ENCODE measurements at regions not wholly inside any gene's neighbourhood (a gene's known extent, or its start where the extent isn't known, plus 50 kb on each side); places are given as distances from the start of the nearest gene placed in this dataset.

DNA sequence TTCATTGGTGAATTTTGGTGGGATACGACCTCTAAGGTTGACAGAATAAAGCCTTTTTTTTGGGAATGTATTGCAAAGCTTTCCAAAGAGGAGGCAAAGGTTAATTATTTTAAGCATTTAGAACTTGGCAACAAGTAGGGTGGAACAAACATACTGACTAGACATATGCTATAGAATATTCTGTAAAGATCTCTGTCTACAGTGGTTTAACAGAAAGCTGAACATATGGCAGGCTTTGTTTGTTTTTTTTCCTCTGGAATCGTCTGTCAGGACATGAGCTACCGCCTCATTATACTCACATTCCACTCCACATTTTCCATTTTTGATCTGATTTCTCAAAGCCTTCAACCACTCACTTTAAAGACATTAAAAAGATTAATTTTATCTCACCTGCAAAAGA lies 153.4 kb upstream of the PELI2 start:
- no peaks in the 10 kb centered on the region for H3K27me3 ChIP-seq (ENCODE audit: control insufficient read depth in 2 of 2, insufficient read depth in 2 of 2, low read length in 2 of 2)
- H3K27ac ChIP-seq (ENCODE audit: low read depth, low read length): no peak overlapping the region
- no peaks in the 10 kb centered on the region for H3K4me1 ChIP-seq (ENCODE audit: control insufficient read depth in 2 of 2, insufficient read depth in 2 of 2, low read length in 2 of 2)
- Mint-ChIP-seq H3K9me3 (no peaks in the 10 kb centered on the region), H3K4me3 (no peak overlapping the region), H3K36me3 (no peaks in the 10 kb centered on the region), H3K27me3 (peaks cover 5 to 33% (median 15%) of the 10 kb centered on the region in 5 donors), H3K4me1 (no peaks in the 10 kb centered on the region), H3K27ac (no peak overlapping the region)
- no peaks in the 10 kb centered on the region for H3K36me3 ChIP-seq (ENCODE audit: control insufficient read depth in 2 of 3, insufficient read depth in 3 of 3, low read length in 3 of 3)
- CTCF ChIA-PET: interaction anchor here (0.6 kb wide), 1 partner anchor 352 kb away, joined by 3 read pairs; no protein-coding TSS in a partner anchor
- intact Hi-C loops (cut with micrococcal nuclease): loop anchor here in 1 of 2 donors (5.0 kb wide), 1 partner anchor 377 kb away; no protein-coding TSS in a partner anchor
- ATAC-seq: no peak
- no peak overlapping the region for H3K4me3 ChIP-seq (ENCODE audit: low read length)
- no peaks in the 10 kb centered on the region for H3K9me3 ChIP-seq (ENCODE audit: control insufficient read depth in 2 of 3, low read length in 3 of 3)
- DNase-seq: no peak
- POLR2A ChIA-PET: no interaction called here

DNA sequence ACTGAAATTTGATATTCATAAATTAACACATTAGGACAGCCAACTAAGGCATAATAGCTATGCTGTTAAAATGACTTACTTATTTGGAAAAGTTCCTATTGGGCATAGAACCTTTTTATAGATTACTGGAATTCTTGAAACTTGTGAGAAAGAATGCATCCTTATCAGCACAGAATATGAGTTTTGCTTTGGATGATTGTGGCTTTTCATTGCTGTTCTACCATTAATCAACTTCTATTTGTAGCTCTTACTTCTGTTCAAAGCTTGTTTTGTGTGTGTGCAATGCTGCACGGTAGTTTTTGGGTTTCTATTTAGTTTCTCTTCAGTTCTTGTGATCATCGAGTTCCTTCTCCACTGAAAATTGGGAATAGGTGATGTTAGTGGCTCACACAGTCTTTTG lies 152.4 kb upstream of the PELI2 start:
- ChIA-PET CTCF (no interaction called here), POLR2A (no interaction called here)
- Histone ChIP-seq H3K36me3 (ENCODE audit: control insufficient read depth in 2 of 3, insufficient read depth in 3 of 3, low read length in 3 of 3) (no peaks in the 10 kb centered on the region), H3K9me3 (ENCODE audit: control insufficient read depth in 2 of 3, low read length in 3 of 3) (no peaks in the 10 kb centered on the region), H3K4me3 (ENCODE audit: low read length) (no peak overlapping the region), H3K4me1 (ENCODE audit: control insufficient read depth in 2 of 2, insufficient read depth in 2 of 2, low read length in 2 of 2) (no peaks in the 10 kb centered on the region), H3K27me3 (ENCODE audit: control insufficient read depth in 2 of 2, insufficient read depth in 2 of 2, low read length in 2 of 2) (no peaks in the 10 kb centered on the region), H3K27ac (ENCODE audit: low read depth, low read length) (no peak overlapping the region)
- Mint-ChIP-seq H3K27me3 (peaks cover 8 to 29% (median 16%) of the 10 kb centered on the region in 5 donors), H3K4me3 (no peak overlapping the region), H3K9me3 (no peaks in the 10 kb centered on the region), H3K27ac (no peak overlapping the region), H3K36me3 (no peaks in the 10 kb centered on the region), H3K4me1 (no peaks in the 10 kb centered on the region)
- intact Hi-C loops (cut with micrococcal nuclease): no loop called here
- ATAC-seq (no peak), DNase-seq (no peak)

DNA sequence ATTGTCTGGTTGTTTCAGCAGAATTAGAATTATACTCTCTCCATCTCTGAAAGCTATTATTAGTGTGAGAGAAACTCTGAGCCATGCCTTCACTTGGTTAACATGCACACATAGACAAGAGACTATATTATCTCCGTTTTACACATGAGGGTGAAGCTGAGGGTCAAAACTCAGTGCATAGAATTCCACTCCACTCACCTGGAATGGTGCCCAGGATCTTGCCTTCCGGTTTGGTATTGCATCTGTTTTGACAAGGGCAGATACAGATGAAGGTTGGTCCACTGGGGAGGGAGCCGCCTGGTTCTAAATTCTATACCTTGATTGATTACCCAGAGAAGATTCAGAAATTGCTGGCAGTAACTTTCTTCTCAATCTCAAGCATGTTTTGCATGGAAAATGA lies 149.5 kb upstream of the PELI2 start:
- Mint-ChIP-seq H3K9me3 (no peaks in the 10 kb centered on the region), H3K4me3 (no peak overlapping the region), H3K36me3 (no peaks in the 10 kb centered on the region), H3K27ac (no peak overlapping the region), H3K27me3 (peaks cover 20 to 45% (median 24%) of the 10 kb centered on the region in 5 donors), H3K4me1 (peaks cover 0 to 2% (median 0%) of the 10 kb centered on the region in 7 donors)
- no peak overlapping the region for H3K4me3 ChIP-seq (ENCODE audit: low read length)
- H3K4me1 ChIP-seq (ENCODE audit: control insufficient read depth in 2 of 2, insufficient read depth in 2 of 2, low read length in 2 of 2): no peaks in the 10 kb centered on the region
- ChIA-PET POLR2A (no interaction called here), CTCF (no interaction called here)
- no peaks in the 10 kb centered on the region for H3K36me3 ChIP-seq (ENCODE audit: control insufficient read depth in 2 of 3, insufficient read depth in 3 of 3, low read length in 3 of 3)
- H3K27me3 ChIP-seq (ENCODE audit: control insufficient read depth in 2 of 2, insufficient read depth in 2 of 2, low read length in 2 of 2): no peaks in the 10 kb centered on the region
- intact Hi-C loops (cut with micrococcal nuclease): no loop called here
- DNase-seq: no peak
- H3K27ac ChIP-seq (ENCODE audit: low read depth, low read length): no peak overlapping the region
- no peaks in the 10 kb centered on the region for H3K9me3 ChIP-seq (ENCODE audit: control insufficient read depth in 2 of 3, low read length in 3 of 3)
- ATAC-seq: no peak

GRCh38 chr14:55973285-55973800 lies 144.9 kb upstream of the PELI2 start:
- Histone ChIP-seq H3K27me3 (ENCODE audit: control insufficient read depth in 2 of 2, insufficient read depth in 2 of 2, low read length in 2 of 2) (no peaks in the 10 kb centered on the region), H3K9me3 (ENCODE audit: control insufficient read depth in 2 of 3, low read length in 3 of 3) (no peaks in the 10 kb centered on the region), H3K27ac (ENCODE audit: low read depth, low read length) (no peak overlapping the region), H3K4me3 (ENCODE audit: low read length) (no peak overlapping the region), H3K36me3 (ENCODE audit: control insufficient read depth in 2 of 3, insufficient read depth in 3 of 3, low read length in 3 of 3) (no peaks in the 10 kb centered on the region), H3K4me1 (ENCODE audit: control insufficient read depth in 2 of 2, insufficient read depth in 2 of 2, low read length in 2 of 2) (no peaks in the 10 kb centered on the region)
- ATAC-seq (no peak), DNase-seq (no peak)
- Mint-ChIP-seq H3K4me1 (peaks cover 0 to 2% (median 0%) of the 10 kb centered on the region in 7 donors), H3K27ac (no peak overlapping the region), H3K9me3 (peaks cover 0 to 3% (median 0%) of the 10 kb centered on the region in 11 donors), H3K36me3 (peaks cover 0 to 6% (median 0%) of the 10 kb centered on the region in 5 donors), H3K27me3 (peaks cover 3 to 27% (median 21%) of the 10 kb centered on the region in 5 donors), H3K4me3 (no peak overlapping the region)
- intact Hi-C loops (cut with micrococcal nuclease): no loop called here
- ChIA-PET CTCF (no interaction called here), POLR2A (no interaction called here)

DNA sequence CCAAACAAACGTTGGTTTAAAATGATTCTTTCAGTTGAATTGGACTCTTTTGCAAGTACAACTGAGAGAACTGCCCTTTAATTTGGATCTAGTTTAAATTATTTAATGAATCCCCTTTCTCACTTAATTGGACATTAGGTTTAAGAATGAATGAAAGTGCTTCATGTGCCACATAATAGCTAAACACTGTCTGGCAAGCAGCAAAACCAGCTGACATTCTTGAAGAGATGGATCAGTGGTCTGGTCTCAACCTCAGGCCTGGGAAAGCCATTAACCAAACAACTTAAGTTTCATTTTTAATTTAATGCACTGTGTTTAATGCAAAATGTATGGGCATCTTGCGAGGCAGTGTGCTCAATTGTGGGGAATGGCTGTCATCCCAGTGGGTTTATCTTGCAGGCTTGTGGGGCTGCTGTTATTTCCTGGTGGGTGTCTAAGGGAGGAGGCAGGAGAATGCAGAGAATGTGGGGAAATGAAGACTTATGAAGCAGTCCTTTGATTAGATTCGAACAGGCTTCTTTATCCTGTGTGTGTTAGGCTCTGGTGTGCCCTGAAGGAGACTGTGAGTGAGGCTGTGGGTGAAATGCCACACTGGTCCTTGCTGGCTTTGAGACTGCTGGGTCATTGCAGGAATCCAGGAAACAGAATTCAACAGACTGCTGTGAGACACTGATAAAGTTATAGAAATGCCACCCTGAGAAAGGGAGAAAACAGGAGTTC lies 144.1 kb upstream of the PELI2 start:
- ChIA-PET CTCF (no interaction called here), POLR2A (no interaction called here)
- no peak overlapping the region for H3K4me3 Mint-ChIP-seq
- H3K4me1 Mint-ChIP-seq: peaks cover 0 to 2% (median 0%) of the 10 kb centered on the region in 7 donors
- no peaks in the 10 kb centered on the region for H3K27me3 ChIP-seq (ENCODE audit: control insufficient read depth in 2 of 2, insufficient read depth in 2 of 2, low read length in 2 of 2)
- H3K36me3 Mint-ChIP-seq: peaks cover 0 to 6% (median 0%) of the 10 kb centered on the region in 5 donors
- peaks cover 2 to 27% (median 20%) of the 10 kb centered on the region in 5 donors for H3K27me3 Mint-ChIP-seq
- no peak overlapping the region for H3K4me3 ChIP-seq (ENCODE audit: low read length)
- intact Hi-C loops (cut with micrococcal nuclease): no loop called here
- no peaks in the 10 kb centered on the region for H3K4me1 ChIP-seq (ENCODE audit: control insufficient read depth in 2 of 2, insufficient read depth in 2 of 2, low read length in 2 of 2)
- no peak overlapping the region for H3K27ac Mint-ChIP-seq
- H3K36me3 ChIP-seq (ENCODE audit: control insufficient read depth in 2 of 3, insufficient read depth in 3 of 3, low read length in 3 of 3): no peaks in the 10 kb centered on the region
- no peaks in the 10 kb centered on the region for H3K9me3 ChIP-seq (ENCODE audit: control insufficient read depth in 2 of 3, low read length in 3 of 3)
- no peak for ATAC-seq
- no peak for DNase-seq
- H3K9me3 Mint-ChIP-seq: peaks cover 0 to 3% (median 0%) of the 10 kb centered on the region in 11 donors
- H3K27ac ChIP-seq (ENCODE audit: low read depth, low read length): no peak overlapping the region

- Mint-ChIP-seq H3K4me1 (peaks cover 0 to 2% (median 0%) of the 10 kb centered on the region in 7 donors), H3K27me3 (peaks cover 4 to 20% (median 15%) of the 10 kb centered on the region in 5 donors), H3K4me3 (no peak overlapping the region), H3K36me3 (peaks cover 0 to 6% (median 0%) of the 10 kb centered on the region in 5 donors), H3K27ac (no peak overlapping the region), H3K9me3 (peaks cover 0 to 5% (median 0%) of the 10 kb centered on the region in 11 donors)
- H3K4me1 ChIP-seq (ENCODE audit: control insufficient read depth in 2 of 2, insufficient read depth in 2 of 2, low read length in 2 of 2): no peaks in the 10 kb centered on the region
- ATAC-seq: no peak
- H3K4me3 ChIP-seq (ENCODE audit: low read length): no peak overlapping the region
- no peaks in the 10 kb centered on the region for H3K9me3 ChIP-seq (ENCODE audit: control insufficient read depth in 2 of 3, low read length in 3 of 3)
- no peak overlapping the region for H3K27ac ChIP-seq (ENCODE audit: low read depth, low read length)
- intact Hi-C loops (cut with micrococcal nuclease): no loop called here
- ChIA-PET CTCF (no interaction called here), POLR2A (no interaction called here)
- no peak for DNase-seq
- H3K27me3 ChIP-seq (ENCODE audit: control insufficient read depth in 2 of 2, insufficient read depth in 2 of 2, low read length in 2 of 2): no peaks in the 10 kb centered on the region
- H3K36me3 ChIP-seq (ENCODE audit: control insufficient read depth in 2 of 3, insufficient read depth in 3 of 3, low read length in 3 of 3): no peaks in the 10 kb centered on the region
Measured at GRCh38 chr14:55975281-55975910, 142.8 kb upstream of the PELI2 start.
